Stimulated activated naive B cell treated with anti-CD40 and anti-IgM and Interleukin-4, amounts not matched to agents 10 μg/mL and 1 μg/mL and 100 μg/mL, for 72 hours (primary cell): ENCODE measurements at regions not wholly inside any gene's neighbourhood (a gene's known extent, or its start where the extent isn't known, plus 50 kb on each side); places are given as distances from the start of the nearest gene placed in this dataset.
A peak's percentile ranks its signal among the peaks of the same experiment; 100 is the strongest.

Experiments used
- ATAC-seq, 2 donors: fragments of 150-1000 bp; cut with Tn5 transposase; replicated peaks; 2 replicates each; pipeline ENCODE4 v1.10.0; 2021; ENCODE audit warnings: moderate library complexity in 1 of 2
- DNase-seq: peaks from one replicate; pipeline ENCODE4 v3.0.0; 2021
- H3K27ac Mint-ChIP-seq: one replicate; pipeline ENCODE4 v1.8.0; 2022; ENCODE audit warnings: mild to moderate bottlenecking, mixed read lengths
- H3K27me3 Mint-ChIP-seq, 2 donors: one replicate each; pipeline ENCODE4 v1.8.0; 2022; ENCODE audit warnings: mixed read lengths in 2 of 2
- H3K36me3 Mint-ChIP-seq, 2 donors: one replicate each; pipeline ENCODE4 v1.8.0; 2022; ENCODE audit warnings: mixed read lengths in 2 of 2, mild to moderate bottlenecking in 1 of 2
- H3K4me1 Mint-ChIP-seq, 2 donors: one replicate each; pipeline ENCODE4 v1.8.0; 2022; ENCODE audit warnings: mixed read lengths in 2 of 2, mild to moderate bottlenecking in 1 of 2
- H3K4me3 Mint-ChIP-seq, 2 donors: one replicate each; pipeline ENCODE4 v1.8.0; 2022; ENCODE audit warnings: mild to moderate bottlenecking in 2 of 2, mixed read lengths in 2 of 2, moderate library complexity in 1 of 2
- H3K9me3 Mint-ChIP-seq, 2 donors: one replicate each; pipeline ENCODE4 v1.8.0; 2022; ENCODE audit warnings: mixed read lengths in 2 of 2, mild to moderate bottlenecking in 1 of 2

- no peak overlapping the region for H3K27ac Mint-ChIP-seq
- H3K9me3 Mint-ChIP-seq: peaks cover 7 to 9% of the 10 kb centered on the region in 2 donors
- ATAC-seq (no peak), DNase-seq (no peak)
- no peaks in the 10 kb centered on the region for H3K36me3 Mint-ChIP-seq
- no peak overlapping the region for H3K4me3 Mint-ChIP-seq
- H3K4me1 Mint-ChIP-seq: no peaks in the 10 kb centered on the region
- no peaks in the 10 kb centered on the region for H3K27me3 Mint-ChIP-seq
Observed at GRCh38 chr18:42211201-42211600, 256.2 kb downstream of the PIK3C3 start.

DNA sequence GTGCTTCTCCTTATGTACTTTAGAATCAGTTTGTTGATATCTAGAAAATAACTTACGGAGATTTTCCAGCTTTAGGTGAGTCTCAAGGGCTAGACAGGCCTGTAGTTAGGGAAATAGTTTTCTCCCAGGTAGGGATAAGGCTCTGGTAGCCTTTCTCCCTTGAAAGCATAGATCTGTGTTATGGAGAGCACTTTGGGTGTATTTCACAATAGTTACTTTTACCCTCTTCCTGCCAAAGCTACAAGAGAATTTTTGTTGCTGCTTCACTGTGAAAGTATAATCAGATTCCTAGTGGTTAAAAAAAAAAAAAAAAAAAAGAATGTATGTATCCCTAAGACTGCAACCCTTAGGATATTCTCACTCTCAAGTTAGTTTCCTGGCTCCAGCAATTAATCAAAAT lies 267.5 kb downstream of the PIK3C3 start:
- no peak overlapping the region for H3K4me3 Mint-ChIP-seq
- no peak for DNase-seq

DNA sequence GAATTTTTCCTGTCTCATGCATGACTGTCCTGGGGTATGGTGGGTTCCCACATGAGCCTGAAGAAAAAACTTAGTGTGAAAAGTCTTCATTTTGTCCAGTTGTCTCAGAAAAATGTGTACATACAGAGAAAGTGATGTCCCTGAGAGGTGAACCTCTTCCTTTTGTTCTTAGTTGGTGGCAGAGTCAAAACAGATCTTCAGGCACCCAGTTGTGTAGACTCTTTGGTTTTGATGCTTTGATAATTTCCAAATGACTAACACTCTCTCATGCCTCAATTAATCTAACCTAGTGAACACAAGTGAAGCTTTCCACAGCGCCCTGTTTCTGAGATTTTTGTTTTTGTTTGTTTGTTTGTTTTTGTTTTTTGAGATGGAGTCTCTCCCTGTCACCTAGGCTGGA lies 273.5 kb downstream of the PIK3C3 start:
- peaks cover 5 to 7% of the 10 kb centered on the region in 2 donors for H3K4me1 Mint-ChIP-seq
- H3K9me3 Mint-ChIP-seq: peaks cover 0 to 5% of the 10 kb centered on the region in 2 donors
- no peak for DNase-seq
- H3K4me3 Mint-ChIP-seq: no peak overlapping the region
- ATAC-seq: peak in 1 of 2 donors; percentile 46
- H3K36me3 Mint-ChIP-seq: no peaks in the 10 kb centered on the region
- no peaks in the 10 kb centered on the region for H3K27me3 Mint-ChIP-seq
- no peak overlapping the region for H3K27ac Mint-ChIP-seq

More for the DNA sequence above, 267.5 kb downstream of the PIK3C3 start:
- no peak for ATAC-seq
- Mint-ChIP-seq H3K4me1 (no peaks in the 10 kb centered on the region), H3K36me3 (no peaks in the 10 kb centered on the region), H3K9me3 (peaks cover 0 to 2% of the 10 kb centered on the region in 2 donors), H3K27me3 (no peaks in the 10 kb centered on the region), H3K27ac (no peak overlapping the region)

- Mint-ChIP-seq H3K27ac (peak overlapping the region; percentile 70), H3K4me3 (no peak overlapping the region), H3K9me3 (peaks cover 0 to 5% of the 10 kb centered on the region in 2 donors), H3K36me3 (no peaks in the 10 kb centered on the region), H3K27me3 (no peaks in the 10 kb centered on the region), H3K4me1 (peaks cover 5 to 7% of the 10 kb centered on the region in 2 donors)
- DNase-seq (peak; percentile 21), ATAC-seq (peak; percentile 99 to 100)
Observed at GRCh38 chr18:42229211-42230210, 274.5 kb downstream of the PIK3C3 start.

DNA sequence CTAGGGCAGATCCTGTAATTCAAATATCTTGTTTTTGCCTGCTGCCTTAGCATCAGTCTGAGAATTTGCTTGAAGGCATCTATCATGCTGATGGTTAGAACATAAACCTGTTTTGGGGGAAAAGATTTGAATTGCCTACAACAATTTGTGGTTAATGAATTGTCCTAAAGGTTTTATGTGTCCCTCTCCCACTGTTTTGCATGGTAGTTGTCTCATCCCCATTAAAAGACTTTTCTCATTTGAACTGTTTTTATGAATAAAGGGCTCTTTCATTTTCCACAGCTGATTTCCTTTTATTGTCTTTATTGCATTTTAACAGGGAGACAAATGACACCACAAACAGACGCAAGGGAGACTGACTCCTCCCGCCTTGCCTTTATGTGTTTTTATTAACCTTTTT lies 275.6 kb downstream of the PIK3C3 start:
- Mint-ChIP-seq H3K36me3 (no peaks in the 10 kb centered on the region), H3K4me1 (peaks cover 5 to 7% of the 10 kb centered on the region in 2 donors), H3K27me3 (no peaks in the 10 kb centered on the region), H3K27ac (no peak overlapping the region), H3K4me3 (no peak overlapping the region), H3K9me3 (peaks cover 0 to 5% of the 10 kb centered on the region in 2 donors)
- DNase-seq (no peak), ATAC-seq (no peak)

DNA sequence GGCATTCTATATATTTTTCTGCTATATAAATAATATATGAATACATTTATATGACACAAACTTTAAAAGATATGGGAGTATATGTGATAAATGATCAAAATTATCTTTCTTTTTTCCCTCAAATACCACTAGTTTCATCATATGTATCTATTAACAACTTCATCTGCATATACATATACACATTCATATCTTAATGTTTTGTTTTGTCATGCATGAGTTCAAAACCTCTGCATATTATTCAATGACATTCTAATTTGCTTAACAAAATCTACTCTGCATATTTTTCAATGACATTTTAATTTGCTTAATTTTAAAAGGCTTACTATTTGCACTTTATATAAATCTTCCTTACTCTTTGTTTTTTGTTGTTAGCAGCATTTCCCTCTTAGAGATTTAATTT lies 276.2 kb downstream of the PIK3C3 start:
- peaks cover 5 to 7% of the 10 kb centered on the region in 2 donors for H3K4me1 Mint-ChIP-seq
- no peak for ATAC-seq
- H3K4me3 Mint-ChIP-seq: no peak overlapping the region

GRCh38 chr18:42231796-42232195 lies 276.8 kb downstream of the PIK3C3 start:
- Mint-ChIP-seq H3K9me3 (peaks cover 0 to 5% of the 10 kb centered on the region in 2 donors), H3K4me3 (no peak overlapping the region), H3K27ac (no peak overlapping the region), H3K4me1 (peaks cover 5 to 7% of the 10 kb centered on the region in 2 donors), H3K27me3 (no peaks in the 10 kb centered on the region), H3K36me3 (no peaks in the 10 kb centered on the region)
- ATAC-seq (no peak), DNase-seq (no peak)

More for the DNA sequence above, 276.2 kb downstream of the PIK3C3 start:
- Mint-ChIP-seq H3K27me3 (no peaks in the 10 kb centered on the region), H3K27ac (no peak overlapping the region), H3K36me3 (no peaks in the 10 kb centered on the region), H3K9me3 (peaks cover 0 to 5% of the 10 kb centered on the region in 2 donors)
- DNase-seq: no peak

GRCh38 chr18:42233908-42234307 lies 278.9 kb downstream of the PIK3C3 start:
- Mint-ChIP-seq H3K27me3 (no peaks in the 10 kb centered on the region), H3K4me1 (peaks cover 3 to 7% of the 10 kb centered on the region in 2 donors), H3K9me3 (peaks cover 4 to 5% of the 10 kb centered on the region in 2 donors), H3K4me3 (no peak overlapping the region), H3K36me3 (no peaks in the 10 kb centered on the region), H3K27ac (no peak overlapping the region)
- ATAC-seq (no peak), DNase-seq (no peak)

- DNase-seq (no peak), ATAC-seq (no peak)
- Mint-ChIP-seq H3K9me3 (peaks cover 2 to 4% of the 10 kb centered on the region in 2 donors), H3K27me3 (peaks cover 0 to 6% of the 10 kb centered on the region in 2 donors), H3K4me3 (no peak overlapping the region), H3K36me3 (no peaks in the 10 kb centered on the region), H3K4me1 (no peaks in the 10 kb centered on the region), H3K27ac (no peak overlapping the region)
Observed at GRCh38 chr18:42242758-42243157, 287.7 kb downstream of the PIK3C3 start.

GRCh38 chr18:42245137-42245536 lies 290.1 kb downstream of the PIK3C3 start:
- peaks cover 0 to 6% of the 10 kb centered on the region in 2 donors for H3K27me3 Mint-ChIP-seq
- no peak for DNase-seq
- H3K4me1 Mint-ChIP-seq: no peaks in the 10 kb centered on the region
- no peak for ATAC-seq
- H3K27ac Mint-ChIP-seq: no peak overlapping the region
- no peak overlapping the region for H3K4me3 Mint-ChIP-seq
- no peaks in the 10 kb centered on the region for H3K36me3 Mint-ChIP-seq
- no peaks in the 10 kb centered on the region for H3K9me3 Mint-ChIP-seq

- Mint-ChIP-seq H3K27me3 (peaks cover 0 to 5% of the 10 kb centered on the region in 2 donors), H3K4me1 (no peaks in the 10 kb centered on the region), H3K27ac (no peak overlapping the region), H3K9me3 (peaks cover 0 to 6% of the 10 kb centered on the region in 2 donors), H3K36me3 (peaks cover 0 to 2% of the 10 kb centered on the region in 2 donors), H3K4me3 (no peak overlapping the region)
- ATAC-seq: no peak
- no peak for DNase-seq
Observed at GRCh38 chr18:42255908-42256765, 301.1 kb downstream of the PIK3C3 start.

DNA sequence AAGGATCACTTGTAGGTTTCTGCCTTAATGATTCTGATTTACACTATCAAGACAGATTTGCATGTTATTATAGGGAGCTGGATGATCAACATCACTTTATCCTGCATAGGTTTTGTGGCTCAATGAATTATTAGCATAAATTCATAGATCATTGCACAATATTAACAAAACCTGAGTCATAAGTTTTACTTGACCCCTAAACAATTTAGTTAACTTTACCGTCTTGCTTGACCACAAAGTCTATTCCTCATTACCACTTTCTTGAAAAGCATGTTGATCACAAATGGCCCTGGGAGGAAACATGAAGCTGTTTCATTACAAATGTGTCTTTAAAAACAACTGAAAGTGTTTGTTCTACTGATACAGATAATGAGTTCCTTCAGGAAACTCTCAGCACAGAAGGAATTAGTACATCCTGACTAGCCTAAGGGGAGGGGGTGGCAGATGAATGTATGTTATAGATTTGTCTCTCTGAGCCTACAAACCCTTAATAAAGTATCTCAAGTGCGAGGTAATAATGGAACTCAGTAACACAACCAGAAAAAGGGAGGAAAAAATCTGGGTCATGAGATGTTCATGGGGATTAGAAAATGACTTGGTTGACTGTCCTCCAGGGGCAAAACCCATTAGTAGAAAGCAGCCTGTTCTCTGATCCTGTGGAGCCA lies 303.4 kb downstream of the PIK3C3 start:
- Mint-ChIP-seq H3K4me1 (no peaks in the 10 kb centered on the region), H3K4me3 (no peak overlapping the region), H3K36me3 (peaks cover 0 to 2% of the 10 kb centered on the region in 2 donors), H3K27ac (no peak overlapping the region), H3K27me3 (peaks cover 0 to 5% of the 10 kb centered on the region in 2 donors), H3K9me3 (peaks cover 0 to 3% of the 10 kb centered on the region in 2 donors)
- DNase-seq (no peak), ATAC-seq (no peak)

GRCh38 chr18:42261731-42262130 lies 306.7 kb downstream of the PIK3C3 start:
- H3K36me3 Mint-ChIP-seq: no peaks in the 10 kb centered on the region
- H3K27ac Mint-ChIP-seq: no peak overlapping the region
- H3K4me1 Mint-ChIP-seq: no peaks in the 10 kb centered on the region
- peaks cover 0 to 2% of the 10 kb centered on the region in 2 donors for H3K9me3 Mint-ChIP-seq
- no peaks in the 10 kb centered on the region for H3K27me3 Mint-ChIP-seq
- no peak for ATAC-seq
- H3K4me3 Mint-ChIP-seq: no peak overlapping the region
- no peak for DNase-seq

- ATAC-seq: no peak
- H3K4me1 Mint-ChIP-seq: no peaks in the 10 kb centered on the region
- no peak overlapping the region for H3K27ac Mint-ChIP-seq
- H3K27me3 Mint-ChIP-seq: no peaks in the 10 kb centered on the region
- no peaks in the 10 kb centered on the region for H3K36me3 Mint-ChIP-seq
- no peak for DNase-seq
- H3K9me3 Mint-ChIP-seq: no peaks in the 10 kb centered on the region
- no peak overlapping the region for H3K4me3 Mint-ChIP-seq
Observed at GRCh38 chr18:42264497-42264896, 309.5 kb downstream of the PIK3C3 start.
